Loucy (cell line): ENCODE measurements at regions not wholly inside any gene's neighbourhood (a gene's known extent, or its start where the extent isn't known, plus 50 kb on each side); places are given as distances from the start of the nearest gene placed in this dataset.

ENCODE experiments used
- H2AFZ ChIP-seq: fragments of 200-600 bp; sonication (generic); 2 replicates; pipeline ENCODE4 v1.6.0; 2016; ENCODE audit warnings: antibody characterized with exemption, mild to moderate bottlenecking, low read length, moderate library complexity
- H3F3A ChIP-seq: fragments of 200-600 bp; 2 replicates; pipeline ENCODE4 v1.6.0; 2016; ENCODE audit warnings: antibody characterized with exemption, low read depth, mild to moderate bottlenecking
- H3K27me3 ChIP-seq: fragments of 200-600 bp; sonication (generic); 2 replicates; pipeline ENCODE4 v1.6.1; 2014; ENCODE audit warnings: low read length, mild to moderate bottlenecking; ENCODE audit not compliant: insufficient read depth, poor library complexity, severe bottlenecking
- H3K36me3 ChIP-seq: fragments of 200-600 bp; sonication (generic); 2 replicates; pipeline ENCODE4 v1.6.1; 2016; ENCODE audit warnings: low read length; ENCODE audit not compliant: insufficient read depth
- H3K4me1 ChIP-seq: fragments of 200-600 bp; sonication (generic); 2 replicates; pipeline ENCODE4 v1.5.1; 2014; ENCODE audit warnings: low read length, mild to moderate bottlenecking; ENCODE audit not compliant: insufficient read depth, poor library complexity, severe bottlenecking
- H3K4me2 ChIP-seq: fragments of 200-600 bp; sonication (generic); 2 replicates; pipeline ENCODE4 v1.6.0; 2014; ENCODE audit warnings: antibody characterized with exemption, low read length, low read depth, mild to moderate bottlenecking; ENCODE audit not compliant: poor library complexity, severe bottlenecking
- H3K4me3 ChIP-seq: fragments of 200-600 bp; sonication (generic); 2 replicates; pipeline ENCODE4 v1.5.1; 2014; ENCODE audit warnings: low read length, mild to moderate bottlenecking, mixed read lengths; ENCODE audit not compliant: poor library complexity, severe bottlenecking
- H3K79me2 ChIP-seq: fragments of 200-600 bp; sonication (generic); 2 replicates; pipeline ENCODE4 v1.6.1; 2014; ENCODE audit warnings: low read length; ENCODE audit not compliant: insufficient read depth
- H3K9ac ChIP-seq: fragments of 200-600 bp; sonication (generic); 2 replicates; pipeline ENCODE4 v1.6.0; 2014; ENCODE audit warnings: mild to moderate bottlenecking, low read depth, low read length, moderate library complexity; ENCODE audit not compliant: poor library complexity, severe bottlenecking
- H3K9me2 ChIP-seq: fragments of 200-600 bp; sonication (generic); replicated peaks from 2 replicates; pipeline ENCODE4 v1.6.1; 2016; ENCODE audit warnings: low read depth, low read length, mixed read lengths
- H3K9me3 ChIP-seq: fragments of 200-600 bp; sonication (generic); 2 replicates; pipeline ENCODE4 v1.6.1; 2014; ENCODE audit warnings: mild to moderate bottlenecking, antibody characterized with exemption, low read length, low read depth; ENCODE audit not compliant: insufficient read depth
- H4K20me1 ChIP-seq: fragments of 200-600 bp; sonication (generic); 2 replicates; pipeline ENCODE4 v1.6.0; 2014; ENCODE audit warnings: antibody characterized with exemption, low read length, mild to moderate bottlenecking; ENCODE audit not compliant: insufficient read depth, poor library complexity, severe bottlenecking
- EZH2phosphoT487 ChIP-seq: fragments of 200-600 bp; IDR thresholded peaks from 2 replicates; pipeline ENCODE4 v1.6.1; 2018; ENCODE audit warnings: antibody characterized with exemption, mild to moderate bottlenecking, moderate library complexity, borderline replicate concordance
- TF ChIP-seq, protein P1 (sequence below): fragments of 200-600 bp; sonication (generic); conservative IDR thresholded peaks from 2 replicates; pipeline ENCODE4 v1.5.1; 2014; ENCODE audit warnings: mild to moderate bottlenecking, antibody characterized with exemption, low read length

DNA sequence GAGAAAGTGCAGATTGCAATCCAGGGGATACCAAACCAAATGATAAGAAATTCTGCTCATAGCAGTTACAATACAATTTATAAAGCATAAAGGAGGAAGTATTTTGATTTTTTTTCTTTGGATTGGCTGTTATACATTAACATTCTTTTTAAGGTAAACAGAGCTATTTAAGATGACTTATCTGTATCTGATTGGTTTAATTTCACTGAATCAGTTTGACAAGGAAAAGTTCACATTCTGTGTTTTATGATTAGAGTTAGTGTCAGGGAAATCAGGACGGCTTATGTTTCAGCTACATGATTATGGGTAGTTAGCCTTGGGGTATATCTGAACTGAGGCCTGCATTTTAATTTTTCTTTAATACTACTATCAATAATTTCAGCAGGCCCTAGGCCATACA lies 360.9 kb downstream of the ARL6IP6 start:
- no peak overlapping the region for H3K4me3 ChIP-seq
- no peaks in the 10 kb centered on the region for H3K9me3 ChIP-seq
- no peaks in the 10 kb centered on the region for H3K36me3 ChIP-seq
- H3F3A ChIP-seq, result no peaks in the 10 kb centered on the region
- H3K9ac ChIP-seq, result no peak overlapping the region
- no peaks in the 10 kb centered on the region for H3K4me1 ChIP-seq
- no peaks in the 10 kb centered on the region for H3K9me2 ChIP-seq
- H2AFZ ChIP-seq, result no peak overlapping the region
- H3K27me3 ChIP-seq, result no peaks in the 10 kb centered on the region
- no peak overlapping the region for H3K4me2 ChIP-seq
- H3K79me2 ChIP-seq, result no peaks in the 10 kb centered on the region
- no peak for TF ChIP-seq EZH2phosphoT487
- TF ChIP-seq, protein P1, sequence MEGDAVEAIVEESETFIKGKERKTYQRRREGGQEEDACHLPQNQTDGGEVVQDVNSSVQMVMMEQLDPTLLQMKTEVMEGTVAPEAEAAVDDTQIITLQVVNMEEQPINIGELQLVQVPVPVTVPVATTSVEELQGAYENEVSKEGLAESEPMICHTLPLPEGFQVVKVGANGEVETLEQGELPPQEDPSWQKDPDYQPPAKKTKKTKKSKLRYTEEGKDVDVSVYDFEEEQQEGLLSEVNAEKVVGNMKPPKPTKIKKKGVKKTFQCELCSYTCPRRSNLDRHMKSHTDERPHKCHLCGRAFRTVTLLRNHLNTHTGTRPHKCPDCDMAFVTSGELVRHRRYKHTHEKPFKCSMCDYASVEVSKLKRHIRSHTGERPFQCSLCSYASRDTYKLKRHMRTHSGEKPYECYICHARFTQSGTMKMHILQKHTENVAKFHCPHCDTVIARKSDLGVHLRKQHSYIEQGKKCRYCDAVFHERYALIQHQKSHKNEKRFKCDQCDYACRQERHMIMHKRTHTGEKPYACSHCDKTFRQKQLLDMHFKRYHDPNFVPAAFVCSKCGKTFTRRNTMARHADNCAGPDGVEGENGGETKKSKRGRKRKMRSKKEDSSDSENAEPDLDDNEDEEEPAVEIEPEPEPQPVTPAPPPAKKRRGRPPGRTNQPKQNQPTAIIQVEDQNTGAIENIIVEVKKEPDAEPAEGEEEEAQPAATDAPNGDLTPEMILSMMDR, result no peak
- no peaks in the 10 kb centered on the region for H4K20me1 ChIP-seq

DNA sequence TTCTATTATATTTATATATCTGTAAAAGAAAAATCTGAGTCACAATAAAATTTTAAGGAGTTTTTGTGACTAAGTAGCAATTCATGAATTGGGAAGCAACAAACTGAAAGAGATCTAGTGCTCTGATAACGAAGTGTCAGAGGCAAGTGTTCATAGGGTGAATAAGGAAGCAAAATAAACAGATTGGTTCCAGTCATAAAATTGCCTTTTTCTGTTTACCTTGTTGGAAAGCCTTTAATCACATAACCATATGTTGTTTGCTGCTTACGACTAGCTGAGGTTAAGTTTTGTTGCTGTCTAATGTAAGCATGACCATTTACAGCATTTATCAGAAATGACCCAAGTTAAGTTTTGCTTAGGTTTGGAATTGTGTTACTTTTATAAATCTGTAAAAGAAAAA lies 358.9 kb downstream of the ARL6IP6 start:
- no peak overlapping the region for H3K9ac ChIP-seq
- no peaks in the 10 kb centered on the region for H3K79me2 ChIP-seq

DNA sequence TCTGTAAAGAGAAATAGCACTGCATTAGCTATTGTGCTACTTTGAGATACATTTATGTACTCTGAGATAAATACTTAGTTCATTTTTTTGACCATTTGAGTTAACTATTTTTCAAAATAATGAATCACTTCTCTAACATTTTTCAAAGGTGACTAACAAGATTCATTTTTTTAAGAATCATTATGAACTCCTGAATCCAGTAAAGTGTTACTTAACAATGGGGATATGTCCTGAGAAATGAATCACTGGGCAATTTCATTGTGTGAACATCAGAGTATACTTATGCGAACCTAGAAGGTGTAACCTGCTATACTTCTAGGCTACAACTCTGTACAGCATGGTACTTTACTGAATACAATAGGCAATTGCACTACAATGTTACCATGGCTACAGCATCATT lies 355.8 kb downstream of the ARL6IP6 start:
- Histone ChIP-seq H3K79me2 (no peaks in the 10 kb centered on the region), H3K4me2 (no peak overlapping the region), H3K9ac (no peak overlapping the region), H3F3A (no peaks in the 10 kb centered on the region), H3K27me3 (no peaks in the 10 kb centered on the region), H3K4me3 (no peak overlapping the region), H2AFZ (no peak overlapping the region), H3K4me1 (no peaks in the 10 kb centered on the region), H4K20me1 (no peaks in the 10 kb centered on the region), H3K9me3 (no peaks in the 10 kb centered on the region), H3K9me2 (no peaks in the 10 kb centered on the region), H3K36me3 (no peaks in the 10 kb centered on the region)
- TF ChIP-seq, protein P1, result no peak
- no peak for TF ChIP-seq EZH2phosphoT487

More for the DNA sequence above, 358.9 kb downstream of the ARL6IP6 start:
- no peaks in the 10 kb centered on the region for H3F3A ChIP-seq
- H3K9me2 ChIP-seq, result no peaks in the 10 kb centered on the region
- no peak overlapping the region for H3K4me2 ChIP-seq
- H3K4me3 ChIP-seq, result no peak overlapping the region
- no peaks in the 10 kb centered on the region for H3K9me3 ChIP-seq
- H2AFZ ChIP-seq, result no peak overlapping the region
- H3K4me1 ChIP-seq, result no peaks in the 10 kb centered on the region
- H3K36me3 ChIP-seq, result no peaks in the 10 kb centered on the region
- no peaks in the 10 kb centered on the region for H3K27me3 ChIP-seq
- no peaks in the 10 kb centered on the region for H4K20me1 ChIP-seq
- TF ChIP-seq EZH2phosphoT487, result no peak
- TF ChIP-seq, protein P1, result no peak
